ENCODE measurements at regions not wholly inside any gene's neighbourhood (a gene's known extent, or its start where the extent isn't known, plus 50 kb on each side); places are given as distances from the start of the nearest gene placed in this dataset.

GRCh38 chr1:244958593-244958992 lies 94.2 kb upstream of the HNRNPU start:
- Histone ChIP-seq H3K27me3 (no peaks in the 10 kb centered on the region), H3K4me1 (replicated peaks in 1 of 2) (peaks cover 3 to 5% of the 10 kb centered on the region in 2 donors), H3K9me3 (replicated peaks in 1 of 3) (no peaks in the 10 kb centered on the region), H3K27ac (no peak overlapping the region), H3K36me3 (replicated peaks in 1 of 2) (no peaks in the 10 kb centered on the region), H3K4me3 (no peak overlapping the region)
- TF ChIP-seq CTCF (IDR thresholded peaks at IDR 0.05) (no peak), POLR2A (IDR thresholded peaks at IDR 0.05) (no peak)
- intact Hi-C loops (cut with DNase I): loop anchor here in 1 of 2 donors (10.0 kb wide), 1 partner anchor 84 kb away; no protein-coding TSS in a partner anchor
- DNase-seq: no peak
- 92 to 97% (median 93%) methylated on average over 4 of the region's 4 CpGs for WGBS, 4 donors

- TF ChIP-seq POLR2A (IDR thresholded peaks at IDR 0.05) (no peak), CTCF (IDR thresholded peaks at IDR 0.05) (no peak)
- intact Hi-C loops (cut with DNase I): loop anchor here in 1 of 2 donors (10.0 kb wide), 1 partner anchor 83 kb away; no protein-coding TSS in a partner anchor
- Histone ChIP-seq H3K4me1 (replicated peaks in 1 of 2) (no peaks in the 10 kb centered on the region), H3K9me3 (replicated peaks in 1 of 3) (no peaks in the 10 kb centered on the region), H3K27ac (no peak overlapping the region), H3K36me3 (replicated peaks in 1 of 2) (no peaks in the 10 kb centered on the region), H3K27me3 (no peaks in the 10 kb centered on the region), H3K4me3 (no peak overlapping the region)
- DNase-seq: no peak
- 65 to 83% (median 71%) methylated on average over 6 of the region's 6 CpGs for WGBS, 4 donors
Observed at GRCh38 chr1:244957525-244957924, 93.2 kb upstream of the HNRNPU start.

- DNase-seq: no peak
- Histone ChIP-seq H3K4me3 (no peak overlapping the region), H3K27ac (no peak overlapping the region), H3K9me3 (replicated peaks in 1 of 3) (no peaks in the 10 kb centered on the region), H3K36me3 (replicated peaks in 1 of 2) (no peaks in the 10 kb centered on the region), H3K27me3 (no peaks in the 10 kb centered on the region), H3K4me1 (replicated peaks in 1 of 2) (no peaks in the 10 kb centered on the region)
- TF ChIP-seq POLR2A (IDR thresholded peaks at IDR 0.05) (no peak), CTCF (IDR thresholded peaks at IDR 0.05) (no peak)
- intact Hi-C loops (cut with DNase I): loop anchor here in 1 of 2 donors (10.0 kb wide), 1 partner anchor 82 kb away; no protein-coding TSS in a partner anchor
- WGBS, 4 donors: 90 to 94% (median 92%) methylated on average over 6 of the region's 6 CpGs
Observed at GRCh38 chr1:244957122-244957521, 92.8 kb upstream of the HNRNPU start.

- no peak for DNase-seq
- H3K4me3 ChIP-seq: no peak overlapping the region
- H3K27ac ChIP-seq: no peak overlapping the region
- no peaks in the 10 kb centered on the region for H3K9me3 ChIP-seq (replicated peaks in 1 of 3)
- no peaks in the 10 kb centered on the region for H3K4me1 ChIP-seq (replicated peaks in 1 of 2)
- no peaks in the 10 kb centered on the region for H3K27me3 ChIP-seq
- 90 to 97% (median 94%) methylated on average over 5 of the region's 5 CpGs for WGBS, 4 donors
- no peak for TF ChIP-seq CTCF (IDR thresholded peaks at IDR 0.05)
- no peak for TF ChIP-seq POLR2A (IDR thresholded peaks at IDR 0.05)
- no peaks in the 10 kb centered on the region for H3K36me3 ChIP-seq (replicated peaks in 1 of 2)
- intact Hi-C loops (cut with DNase I): loop anchor here in 1 of 2 donors (10.0 kb wide), 1 partner anchor 81 kb away; no protein-coding TSS in a partner anchor
Observed at GRCh38 chr1:244955661-244956060, 91.3 kb upstream of the HNRNPU start.

Data from adrenal gland (tissue), 9 donors.